HG03139 (cell line): ENCODE measurements at regions not wholly inside any gene's neighbourhood (a gene's known extent, or its start where the extent isn't known, plus 50 kb on each side); places are given as distances from the start of the nearest gene placed in this dataset.
"Not testable (repeated sequence)": the region's sequence is repeated elsewhere in the genome, so short reads cannot be mapped to it uniquely, and the experiment has no call there.

Experiments
- ATAC-seq: cut with Tn5 transposase; IDR thresholded peaks from one replicate; pipeline ENCODE4 v1.9.1; 2021; ENCODE audit not compliant: unreplicated experiment

GRCh38 chr3:190990898-190991297 is 128.4 kb upstream of the GMNC start:
- ATAC-seq: no peak

DNA sequence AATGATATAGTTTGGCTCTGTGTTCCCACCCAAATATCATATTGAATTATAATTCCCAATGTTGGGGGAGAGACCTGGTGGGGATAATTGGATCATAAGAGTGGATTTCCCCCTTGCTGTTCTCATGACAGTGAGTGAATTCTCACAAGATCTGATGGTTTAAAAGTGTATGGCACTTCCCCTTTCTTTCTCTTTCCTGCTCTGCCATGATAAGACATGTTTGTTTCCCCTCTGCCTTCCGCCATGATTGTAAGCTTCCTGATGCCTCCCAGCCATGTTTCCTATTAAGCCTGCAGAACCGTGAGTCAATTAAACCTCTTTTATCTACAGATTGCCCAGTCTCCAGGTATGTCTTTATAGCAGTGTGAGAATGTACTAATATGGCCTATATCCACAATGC is 126.7 kb upstream of the GMNC start:
- no peak for ATAC-seq

GRCh38 chr3:190988102-190988501 is 125.6 kb upstream of the GMNC start:
- no peak for ATAC-seq

GRCh38 chr3:190984502-190985244 is 122.2 kb upstream of the GMNC start:
- no peak for ATAC-seq

DNA sequence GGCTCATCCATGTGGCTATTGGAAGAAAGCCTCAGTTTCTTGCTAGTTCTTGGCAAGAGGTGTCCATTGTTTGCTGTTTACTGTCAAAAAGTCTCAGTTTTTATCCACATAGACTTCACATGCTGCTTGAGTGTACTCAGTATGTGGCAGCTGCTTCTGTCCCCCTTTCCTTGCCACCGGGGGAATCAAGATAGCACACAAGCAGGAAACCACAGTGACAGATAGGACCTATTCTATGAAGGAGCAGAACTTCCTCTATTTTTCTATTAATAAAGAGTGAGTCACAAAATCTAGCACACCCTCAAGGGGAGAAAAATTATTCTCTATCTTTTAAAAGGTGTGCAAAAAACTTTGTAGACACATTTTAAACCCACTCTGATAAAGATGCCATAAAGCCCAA is 121.4 kb upstream of the GMNC start:
- ATAC-seq: peak; percentile 71

- ATAC-seq: no peak
Observed at GRCh38 chr3:190973771-190974170, 111.3 kb upstream of the GMNC start.

GRCh38 chr3:190972840-190973270 is 110.4 kb upstream of the GMNC start:
- no peak for ATAC-seq

GRCh38 chr3:190972196-190972595 is 109.7 kb upstream of the GMNC start:
- ATAC-seq: no peak

GRCh38 chr3:190970560-190970959 is 108.1 kb upstream of the GMNC start:
- ATAC-seq: no peak

GRCh38 chr3:190968616-190969015 is 106.1 kb upstream of the GMNC start:
- no peak for ATAC-seq

GRCh38 chr3:190964931-190965330 is 102.4 kb upstream of the GMNC start:
- ATAC-seq: not testable (repeated sequence)

GRCh38 chr3:190959077-190959476 is 96.6 kb upstream of the GMNC start:
- no peak for ATAC-seq

GRCh38 chr3:190941694-190942260 is 79.3 kb upstream of the GMNC start:
- no peak for ATAC-seq

GRCh38 chr3:190934616-190935015 is 72.1 kb upstream of the GMNC start:
- ATAC-seq: not testable (repeated sequence)

- ATAC-seq: no peak
Observed at GRCh38 chr3:190926619-190927018, 64.1 kb upstream of the GMNC start.

DNA sequence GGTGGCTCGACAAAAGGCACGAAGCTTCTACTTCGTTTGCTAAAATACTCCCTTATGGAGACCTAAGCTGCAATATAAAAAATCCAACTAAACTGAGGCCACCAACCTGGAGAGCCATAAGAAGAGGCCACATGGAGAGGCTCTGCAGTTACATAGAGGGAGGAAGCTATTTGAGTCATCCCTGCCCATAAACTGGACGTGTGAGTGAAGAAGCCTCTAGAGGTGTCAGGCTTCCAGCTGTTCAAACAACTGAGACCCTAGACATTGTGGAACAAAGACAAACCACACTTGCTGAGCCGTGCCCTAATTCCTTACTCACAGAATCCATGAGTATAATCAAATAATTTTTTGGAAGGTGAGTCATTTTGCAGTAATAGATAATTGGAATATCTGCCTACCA is 50.2 kb upstream of the GMNC start:
- no peak for ATAC-seq
